BLaER1 (cell line): ENCODE measurements at regions not wholly inside any gene's neighbourhood (a gene's known extent, or its start where the extent isn't known, plus 50 kb on each side); places are given as distances from the start of the nearest gene placed in this dataset.

Source experiments
- H3K27ac ChIP-seq: shearing (Covaris generic); formaldehyde crosslinking; 2 replicates; pipeline ENCODE4 v1.8.1; 2022
- H3K27me3 ChIP-seq: shearing (Covaris generic); formaldehyde crosslinking; 2 replicates; pipeline ENCODE4 v1.8.1; 2022
- H3K36me3 ChIP-seq: shearing (Covaris generic); formaldehyde crosslinking; 2 replicates; pipeline ENCODE4 v1.8.1; 2022
- H3K4me1 ChIP-seq: shearing (Covaris generic); formaldehyde crosslinking; 2 replicates; pipeline ENCODE4 v1.8.1; 2022
- H3K4me2 ChIP-seq: shearing (Covaris generic); formaldehyde crosslinking; 2 replicates; pipeline ENCODE4 v1.8.1; 2022
- H3K4me3 ChIP-seq: shearing (Covaris generic); formaldehyde crosslinking; 2 replicates; pipeline ENCODE4 v1.8.1; 2022
- H3K9ac ChIP-seq: shearing (Covaris generic); formaldehyde crosslinking; 2 replicates; pipeline ENCODE4 v1.8.1; 2022
- H3K9me3 ChIP-seq: shearing (Covaris generic); formaldehyde crosslinking; 2 replicates; pipeline ENCODE4 v1.8.1; 2022
- H4K20me1 ChIP-seq: shearing (Covaris generic); formaldehyde crosslinking; 2 replicates; pipeline ENCODE4 v1.8.1; 2022
- Cebpa-rat ChIP-seq: shearing (Covaris generic); IDR thresholded peaks from 2 replicates; pipeline ENCODE4 v1.8.1; 2022

DNA sequence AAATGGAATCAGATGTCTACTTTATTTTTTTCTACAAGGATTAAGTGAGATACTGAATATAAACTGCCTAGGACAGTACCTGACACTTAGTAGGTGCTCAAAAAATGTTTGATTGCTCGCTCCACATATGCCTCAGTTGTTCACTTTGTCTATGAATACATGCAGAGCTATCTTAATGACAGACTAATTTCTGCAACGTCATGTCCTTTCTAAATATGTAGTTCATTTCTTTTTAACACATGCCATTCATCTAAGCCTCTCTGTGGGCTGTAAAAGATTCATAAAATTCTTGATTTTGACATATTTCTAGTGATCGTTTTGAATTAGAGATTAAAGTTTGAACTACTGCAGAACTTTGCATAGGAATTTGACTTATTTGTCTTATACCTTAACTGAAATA, 176.3 kb upstream of the STXBP6 start:
- no peaks in the 10 kb centered on the region for H3K9me3 ChIP-seq
- H4K20me1 ChIP-seq: no peaks in the 10 kb centered on the region

GRCh38 chr14:25222256-25222655, 172.3 kb upstream of the STXBP6 start:
- no peak overlapping the region for H3K27ac ChIP-seq
- H4K20me1 ChIP-seq: no peaks in the 10 kb centered on the region
- H3K36me3 ChIP-seq: no peaks in the 10 kb centered on the region
- no peaks in the 10 kb centered on the region for H3K27me3 ChIP-seq
- no peak overlapping the region for H3K9ac ChIP-seq
- H3K9me3 ChIP-seq: no peaks in the 10 kb centered on the region
- TF ChIP-seq Cebpa-rat: no peak
- H3K4me2 ChIP-seq: no peak overlapping the region
- H3K4me1 ChIP-seq: no peaks in the 10 kb centered on the region
- H3K4me3 ChIP-seq: no peak overlapping the region

More for the DNA sequence above, 176.3 kb upstream of the STXBP6 start:
- H3K4me2 ChIP-seq: no peak overlapping the region
- no peaks in the 10 kb centered on the region for H3K27me3 ChIP-seq
- H3K9ac ChIP-seq: no peak overlapping the region
- H3K4me1 ChIP-seq: no peaks in the 10 kb centered on the region
- no peak overlapping the region for H3K4me3 ChIP-seq
- H3K27ac ChIP-seq: no peak overlapping the region
- no peaks in the 10 kb centered on the region for H3K36me3 ChIP-seq
- TF ChIP-seq Cebpa-rat: no peak

DNA sequence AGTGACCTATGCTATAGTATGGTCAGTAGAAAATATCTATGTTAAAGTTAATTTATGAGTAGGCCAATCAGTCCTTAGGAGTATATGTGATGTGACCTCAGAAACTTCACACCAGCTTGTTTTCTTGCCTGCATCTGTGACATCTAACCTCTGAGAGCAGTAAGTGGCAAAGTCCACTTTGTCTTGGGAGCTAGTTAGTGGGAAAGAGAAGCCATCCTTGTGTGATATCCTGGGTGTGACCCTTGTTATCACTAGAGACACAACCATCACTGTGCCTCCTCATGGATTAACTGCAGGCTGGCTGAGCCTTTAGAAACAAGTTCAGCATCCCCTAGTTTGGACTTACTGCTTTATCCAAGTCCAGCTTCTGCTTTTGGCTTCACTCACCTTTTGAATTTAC, 170.6 kb upstream of the STXBP6 start:
- no peaks in the 10 kb centered on the region for H3K36me3 ChIP-seq
- H3K27me3 ChIP-seq: no peaks in the 10 kb centered on the region
- H4K20me1 ChIP-seq: no peaks in the 10 kb centered on the region
- H3K9me3 ChIP-seq: no peaks in the 10 kb centered on the region
- H3K9ac ChIP-seq: no peak overlapping the region
- no peak for TF ChIP-seq Cebpa-rat
- H3K4me2 ChIP-seq: no peak overlapping the region
- no peaks in the 10 kb centered on the region for H3K4me1 ChIP-seq
- H3K4me3 ChIP-seq: no peak overlapping the region
- no peak overlapping the region for H3K27ac ChIP-seq

DNA sequence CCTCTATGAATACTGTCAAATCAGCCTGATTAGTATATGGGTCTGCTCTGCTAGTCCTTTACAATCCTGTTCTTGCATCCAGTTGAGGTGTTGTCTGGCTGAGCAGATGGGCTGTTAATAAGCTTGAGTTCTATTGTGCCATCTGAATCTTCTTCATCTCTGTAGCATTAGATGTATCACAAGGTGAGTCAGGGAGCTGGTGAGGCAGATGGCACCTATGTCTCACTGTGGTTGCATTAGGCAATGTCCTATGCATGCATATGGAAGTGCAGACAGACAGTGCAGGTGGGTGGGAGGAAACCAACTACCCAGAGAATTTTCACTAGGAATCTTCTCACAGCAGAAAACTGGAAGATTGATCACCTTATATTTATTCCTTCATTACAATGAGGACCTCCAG, 165.7 kb upstream of the STXBP6 start:
- Histone ChIP-seq H3K36me3 (no peaks in the 10 kb centered on the region), H3K4me2 (no peak overlapping the region), H3K4me1 (no peaks in the 10 kb centered on the region), H3K9ac (no peak overlapping the region), H3K27me3 (no peaks in the 10 kb centered on the region), H3K9me3 (0 out of 2 replicates have a peak, but pooled peaks cover 4% of the 10 kb centered on the region), H3K27ac (no peak overlapping the region), H3K4me3 (no peak overlapping the region), H4K20me1 (no peaks in the 10 kb centered on the region)
- TF ChIP-seq Cebpa-rat: no peak

- TF ChIP-seq Cebpa-rat: no peak
- H3K9me3 ChIP-seq: peaks cover 9% of the 10 kb centered on the region
Measured at GRCh38 chr14:25197885-25198284, 147.9 kb upstream of the STXBP6 start.

DNA sequence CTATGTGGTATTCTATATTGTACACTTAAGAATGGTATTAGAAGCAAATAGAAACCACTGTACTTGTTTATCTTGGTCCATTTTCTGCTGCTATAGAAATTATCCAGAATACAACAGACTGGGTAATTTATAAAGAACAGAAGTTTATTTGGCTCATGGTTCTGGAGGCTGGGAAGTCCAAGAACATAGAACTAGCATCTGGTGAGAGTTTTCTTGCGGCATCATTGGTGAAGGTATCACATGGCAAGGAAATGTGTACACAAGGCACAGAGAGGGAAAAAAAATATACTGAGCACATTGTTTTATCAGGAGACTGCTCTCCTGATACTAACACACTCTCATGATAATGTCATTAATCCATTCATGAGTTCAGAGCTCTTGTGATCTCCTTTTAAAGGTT, 130.3 kb upstream of the STXBP6 start:
- TF ChIP-seq Cebpa-rat: no peak
- Histone ChIP-seq H3K36me3 (no peaks in the 10 kb centered on the region), H3K27me3 (no peaks in the 10 kb centered on the region), H4K20me1 (no peaks in the 10 kb centered on the region), H3K27ac (no peak overlapping the region), H3K9me3 (0 out of 2 replicates have a peak, but pooled peaks cover 3% of the 10 kb centered on the region), H3K4me3 (no peak overlapping the region), H3K4me2 (no peak overlapping the region), H3K4me1 (no peaks in the 10 kb centered on the region), H3K9ac (no peak overlapping the region)

More at GRCh38 chr14:25197885-25198284, 147.9 kb upstream of the STXBP6 start:
- Histone ChIP-seq H3K9ac (no peak overlapping the region), H4K20me1 (no peaks in the 10 kb centered on the region), H3K4me1 (no peaks in the 10 kb centered on the region), H3K4me3 (no peak overlapping the region), H3K27ac (no peak overlapping the region), H3K4me2 (no peak overlapping the region), H3K36me3 (no peaks in the 10 kb centered on the region), H3K27me3 (no peaks in the 10 kb centered on the region)

- no peak overlapping the region for H3K27ac ChIP-seq
- no peak overlapping the region for H3K9ac ChIP-seq
- H3K9me3 ChIP-seq: no peaks in the 10 kb centered on the region
- no peak for TF ChIP-seq Cebpa-rat
- H3K4me1 ChIP-seq: no peaks in the 10 kb centered on the region
- H3K4me3 ChIP-seq: no peak overlapping the region
- no peaks in the 10 kb centered on the region for H4K20me1 ChIP-seq
- no peak overlapping the region for H3K4me2 ChIP-seq
- H3K27me3 ChIP-seq: no peaks in the 10 kb centered on the region
- H3K36me3 ChIP-seq: no peaks in the 10 kb centered on the region
Measured at GRCh38 chr14:25178255-25178654, 128.3 kb upstream of the STXBP6 start.

DNA sequence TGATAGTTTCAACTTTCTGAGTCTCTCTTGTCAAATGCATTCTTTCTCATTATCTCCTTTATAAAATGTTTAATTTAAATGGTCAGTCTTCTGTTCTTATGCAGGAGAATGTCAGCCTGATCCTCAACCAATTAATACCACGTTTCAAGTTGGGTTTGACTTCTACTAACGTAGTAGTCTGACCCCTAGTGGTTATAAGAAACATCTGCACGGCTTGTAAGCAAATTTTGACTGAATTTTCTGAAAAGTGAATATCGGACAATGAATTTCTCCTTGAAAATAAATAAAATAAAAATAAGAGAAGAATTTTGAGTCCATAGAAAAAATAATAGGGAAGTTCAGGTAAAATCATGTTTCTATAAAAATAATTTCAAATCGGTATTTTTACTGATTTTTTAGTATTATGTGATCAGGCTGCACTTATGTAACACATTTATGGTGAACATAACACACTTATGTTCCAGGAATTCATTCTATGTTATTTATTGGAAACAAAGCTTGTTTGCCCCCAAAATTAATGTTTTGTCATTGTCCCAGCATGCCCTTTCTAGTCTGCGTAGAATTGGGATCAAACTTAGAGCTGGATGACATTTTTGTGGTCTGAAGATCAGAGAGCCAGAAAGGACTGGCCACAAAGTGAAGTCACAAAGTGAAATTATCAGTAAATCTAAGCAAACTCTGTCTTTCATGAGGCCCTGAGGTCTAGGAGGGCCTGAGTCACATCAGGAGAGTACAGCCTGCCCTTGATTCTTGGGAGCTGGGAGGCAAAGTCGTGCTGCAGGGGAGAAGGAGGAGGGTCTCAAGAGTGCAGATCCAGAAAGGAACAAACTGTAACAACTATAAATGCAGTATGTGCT, 101.2 kb upstream of the STXBP6 start:
- Histone ChIP-seq H3K9ac (no peak overlapping the region), H3K36me3 (no peaks in the 10 kb centered on the region), H3K4me2 (no peak overlapping the region), H3K27ac (no peak overlapping the region), H3K27me3 (no peaks in the 10 kb centered on the region), H3K4me3 (no peak overlapping the region), H3K9me3 (no peaks in the 10 kb centered on the region), H4K20me1 (no peaks in the 10 kb centered on the region), H3K4me1 (peaks cover 6% of the 10 kb centered on the region; the same call in 1 of the 2 replicates)
- TF ChIP-seq Cebpa-rat: no peak

- no peak for TF ChIP-seq Cebpa-rat
- Histone ChIP-seq H3K27ac (no peak overlapping the region), H4K20me1 (no peaks in the 10 kb centered on the region), H3K4me2 (no peak overlapping the region), H3K36me3 (no peaks in the 10 kb centered on the region), H3K27me3 (no peaks in the 10 kb centered on the region), H3K9me3 (no peaks in the 10 kb centered on the region), H3K4me1 (peaks cover 6% of the 10 kb centered on the region; the same call in 1 of the 2 replicates), H3K4me3 (no peak overlapping the region), H3K9ac (no peak overlapping the region)
Measured at GRCh38 chr14:25150401-25150800, 100.5 kb upstream of the STXBP6 start.

GRCh38 chr14:25140411-25140810, 90.5 kb upstream of the STXBP6 start:
- no peak overlapping the region for H3K4me2 ChIP-seq
- no peak overlapping the region for H3K27ac ChIP-seq
- no peaks in the 10 kb centered on the region for H4K20me1 ChIP-seq
- no peak overlapping the region for H3K9ac ChIP-seq
- no peaks in the 10 kb centered on the region for H3K4me1 ChIP-seq
- no peaks in the 10 kb centered on the region for H3K27me3 ChIP-seq
- no peaks in the 10 kb centered on the region for H3K9me3 ChIP-seq
- H3K36me3 ChIP-seq: no peaks in the 10 kb centered on the region
- TF ChIP-seq Cebpa-rat: no peak
- no peak overlapping the region for H3K4me3 ChIP-seq

DNA sequence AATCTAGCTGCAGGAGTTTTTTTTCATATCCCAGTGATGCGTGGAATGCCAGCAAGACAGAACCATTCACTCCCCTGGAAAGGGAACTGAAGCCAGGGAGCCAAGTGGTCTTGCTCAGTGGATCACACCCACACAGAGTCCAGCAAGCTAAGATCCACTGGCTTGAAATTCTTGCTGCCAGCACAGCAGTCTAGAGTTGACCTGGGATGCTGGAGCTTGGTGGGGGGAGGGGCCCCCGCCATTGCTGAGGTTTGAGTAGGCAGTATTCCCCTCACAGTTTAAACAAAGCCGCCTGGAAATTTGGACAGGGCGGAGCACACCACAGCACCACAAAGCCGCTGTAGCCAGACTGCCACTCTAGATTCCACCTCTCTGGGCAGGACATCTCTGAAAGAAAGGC, 86.9 kb upstream of the STXBP6 start:
- Histone ChIP-seq H3K9ac (no peak overlapping the region), H3K36me3 (no peaks in the 10 kb centered on the region), H3K27ac (no peak overlapping the region), H3K4me2 (no peak overlapping the region), H4K20me1 (no peaks in the 10 kb centered on the region), H3K4me3 (no peak overlapping the region), H3K9me3 (no peaks in the 10 kb centered on the region), H3K4me1 (0 out of 2 replicates have a peak, but pooled peaks cover 5% of the 10 kb centered on the region), H3K27me3 (no peaks in the 10 kb centered on the region)
- TF ChIP-seq Cebpa-rat: no peak
